22Rv1 (cell line): ENCODE measurements at regions not wholly inside any gene's neighbourhood (a gene's known extent, or its start where the extent isn't known, plus 50 kb on each side); places are given as distances from the start of the nearest gene placed in this dataset.
"Not testable (repeated sequence)": the region's sequence is repeated elsewhere in the genome, so short reads cannot be mapped to it uniquely, and the experiment has no call there.

Experiments
- H3K27ac ChIP-seq: fragments of 450-650 bp; 2 replicates; pipeline ENCODE4 v1.5.1; 2017
- ZFX ChIP-seq: fragments of 450-650 bp; IDR thresholded peaks from 2 replicates; pipeline ENCODE4 v1.6.1; 2017; ENCODE audit warnings: antibody characterized with exemption, borderline replicate concordance
- TF ChIP-seq, protein P1 (sequence below): fragments of 450-650 bp; IDR thresholded peaks from 2 replicates; pipeline ENCODE4 v1.5.1; 2017; ENCODE audit warnings: mild to moderate bottlenecking

- TF ChIP-seq, protein P1, sequence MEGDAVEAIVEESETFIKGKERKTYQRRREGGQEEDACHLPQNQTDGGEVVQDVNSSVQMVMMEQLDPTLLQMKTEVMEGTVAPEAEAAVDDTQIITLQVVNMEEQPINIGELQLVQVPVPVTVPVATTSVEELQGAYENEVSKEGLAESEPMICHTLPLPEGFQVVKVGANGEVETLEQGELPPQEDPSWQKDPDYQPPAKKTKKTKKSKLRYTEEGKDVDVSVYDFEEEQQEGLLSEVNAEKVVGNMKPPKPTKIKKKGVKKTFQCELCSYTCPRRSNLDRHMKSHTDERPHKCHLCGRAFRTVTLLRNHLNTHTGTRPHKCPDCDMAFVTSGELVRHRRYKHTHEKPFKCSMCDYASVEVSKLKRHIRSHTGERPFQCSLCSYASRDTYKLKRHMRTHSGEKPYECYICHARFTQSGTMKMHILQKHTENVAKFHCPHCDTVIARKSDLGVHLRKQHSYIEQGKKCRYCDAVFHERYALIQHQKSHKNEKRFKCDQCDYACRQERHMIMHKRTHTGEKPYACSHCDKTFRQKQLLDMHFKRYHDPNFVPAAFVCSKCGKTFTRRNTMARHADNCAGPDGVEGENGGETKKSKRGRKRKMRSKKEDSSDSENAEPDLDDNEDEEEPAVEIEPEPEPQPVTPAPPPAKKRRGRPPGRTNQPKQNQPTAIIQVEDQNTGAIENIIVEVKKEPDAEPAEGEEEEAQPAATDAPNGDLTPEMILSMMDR, result no peak
- TF ChIP-seq ZFX, result no peak
- H3K27ac ChIP-seq, result no peak overlapping the region
Observed at GRCh38 chr1:101365878-101366277, 129.1 kb downstream of the S1PR1 start.

DNA sequence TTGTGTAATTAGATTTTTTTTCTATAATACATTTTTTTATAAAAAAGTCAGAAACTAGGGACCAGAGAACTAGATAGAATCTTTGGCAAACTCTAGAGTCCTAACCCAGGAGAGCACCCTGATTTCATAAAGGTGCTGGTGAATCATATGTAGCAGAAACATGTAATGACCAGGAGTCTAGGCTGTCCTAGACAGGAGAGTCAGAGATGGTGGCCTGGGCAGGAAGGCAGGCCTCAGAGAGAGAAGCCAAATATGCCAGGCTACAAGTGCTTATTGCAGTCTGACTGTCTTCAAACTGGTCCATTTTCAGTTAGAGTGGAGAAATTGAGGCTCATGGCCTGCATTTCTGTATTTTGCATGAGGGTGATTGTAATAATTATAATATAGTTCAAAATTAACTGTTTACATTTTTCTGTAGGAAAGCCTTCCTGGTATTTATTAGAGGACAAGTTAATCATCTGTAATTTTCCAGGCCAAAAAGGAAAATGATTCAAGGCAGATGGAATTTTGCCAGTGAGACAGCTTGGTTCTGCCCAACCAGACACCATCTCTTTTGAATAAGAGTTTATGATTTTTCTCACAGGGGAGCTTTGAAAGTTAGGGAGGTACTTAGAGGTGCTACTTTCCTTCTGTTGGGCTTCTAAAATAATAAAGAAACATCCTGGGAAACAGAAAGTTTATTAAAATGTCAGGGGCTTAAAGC lies 129.8 kb downstream of the S1PR1 start:
- no peak for TF ChIP-seq ZFX
- TF ChIP-seq, protein P1, result no peak

GRCh38 chr1:101367630-101368029 lies 130.8 kb downstream of the S1PR1 start:
- H3K27ac ChIP-seq, result no peak overlapping the region
- TF ChIP-seq, protein P1, result no peak
- TF ChIP-seq ZFX, result no peak

More for the DNA sequence above, 129.8 kb downstream of the S1PR1 start:
- H3K27ac ChIP-seq, result no peak overlapping the region

DNA sequence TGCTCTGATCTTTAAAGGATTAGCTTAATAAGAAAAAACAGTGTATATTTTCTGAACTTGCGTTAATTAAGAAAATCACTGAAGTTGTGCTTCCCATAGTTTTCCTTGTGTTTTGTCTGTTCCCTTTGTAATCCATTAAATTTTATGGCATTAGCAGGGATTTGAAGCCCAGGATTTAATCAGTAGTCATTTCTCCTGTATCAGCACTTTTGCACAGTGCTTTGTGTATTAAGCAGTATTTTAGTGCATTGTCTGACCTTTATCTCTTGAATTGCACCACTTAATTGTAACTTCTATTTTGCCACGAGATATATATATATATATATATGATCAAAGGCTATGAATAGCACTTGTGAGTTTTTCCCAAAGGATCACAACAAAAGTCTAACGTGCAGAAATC lies 133.7 kb downstream of the S1PR1 start:
- TF ChIP-seq, protein P1, result no peak
- TF ChIP-seq ZFX, result no peak
- no peak overlapping the region for H3K27ac ChIP-seq

DNA sequence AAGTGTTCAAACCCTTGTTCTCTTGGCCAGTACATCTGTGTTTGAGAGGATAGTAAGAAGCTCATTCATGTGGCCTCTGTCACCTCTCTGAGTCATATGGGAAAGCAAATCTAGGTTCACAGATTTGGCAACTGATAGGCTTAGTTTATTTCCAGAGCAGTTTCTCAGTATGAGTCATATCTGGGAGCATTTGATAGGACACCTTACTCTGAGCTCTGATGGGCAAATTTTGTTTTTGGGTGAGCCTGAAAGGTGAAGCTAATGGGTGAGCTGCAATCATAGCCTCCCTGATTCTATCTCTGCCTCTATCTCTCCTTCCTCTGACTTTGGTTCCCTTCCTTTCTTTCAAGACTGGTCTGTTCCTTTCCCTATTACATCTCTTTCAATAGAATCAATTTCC lies 134.4 kb downstream of the S1PR1 start:
- TF ChIP-seq, protein P1, result no peak
- TF ChIP-seq ZFX, result no peak
- H3K27ac ChIP-seq, result no peak overlapping the region

- no peak overlapping the region for H3K27ac ChIP-seq
- no peak for TF ChIP-seq ZFX
- TF ChIP-seq, protein P1, result no peak
Observed at GRCh38 chr1:101373570-101373969, 136.8 kb downstream of the S1PR1 start.

GRCh38 chr1:101375448-101375847 lies 138.6 kb downstream of the S1PR1 start:
- H3K27ac ChIP-seq, result not testable (repeated sequence)
